GM19035 (cell line): ENCODE measurements at regions not wholly inside any gene's neighbourhood (a gene's known extent, or its start where the extent isn't known, plus 50 kb on each side); places are given as distances from the start of the nearest gene placed in this dataset.
"Not testable (repeated sequence)": the region's sequence is repeated elsewhere in the genome, so short reads cannot be mapped to it uniquely, and the experiment has no call there.

Experiments
- ATAC-seq: cut with Tn5 transposase; IDR thresholded peaks from one replicate; pipeline ENCODE4 v1.9.1; 2021; ENCODE audit not compliant: unreplicated experiment

DNA sequence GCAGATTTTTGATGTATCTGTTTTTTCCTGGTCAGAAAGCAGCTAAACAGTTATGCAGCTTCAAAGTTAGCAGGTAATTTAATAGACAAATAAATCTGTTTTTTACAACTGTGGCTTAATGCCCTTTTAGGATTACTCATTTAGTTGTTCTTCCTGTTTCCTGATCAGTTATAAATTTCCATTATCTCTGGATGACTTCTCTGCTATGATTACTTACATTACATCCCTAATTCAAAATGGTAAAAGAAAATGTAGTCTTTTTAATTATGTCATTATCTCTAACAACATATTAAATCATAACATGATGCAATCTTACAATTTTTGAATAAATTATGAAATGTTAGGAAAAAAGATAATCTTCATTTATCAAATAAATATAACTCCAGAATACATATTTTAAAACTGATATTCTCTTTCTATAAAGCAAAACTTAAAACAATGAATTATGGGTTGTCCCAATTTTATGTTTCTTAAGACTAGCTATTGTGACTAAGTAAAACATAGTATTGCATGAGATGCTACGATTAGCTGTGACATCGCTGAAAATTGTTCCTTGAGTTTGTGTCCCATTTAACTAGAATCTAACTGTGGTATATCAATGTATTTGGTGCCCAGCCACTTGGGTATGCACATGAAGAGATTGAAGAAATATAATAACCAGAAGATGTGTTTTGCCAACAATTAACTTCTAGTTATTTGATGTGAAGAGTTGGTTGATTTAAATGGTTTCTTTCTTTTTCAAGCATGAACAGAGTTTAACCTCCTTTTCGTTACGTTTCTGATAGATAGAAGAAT lies 605.3 kb upstream of the SPRY2 start:
- ATAC-seq = no peak

DNA sequence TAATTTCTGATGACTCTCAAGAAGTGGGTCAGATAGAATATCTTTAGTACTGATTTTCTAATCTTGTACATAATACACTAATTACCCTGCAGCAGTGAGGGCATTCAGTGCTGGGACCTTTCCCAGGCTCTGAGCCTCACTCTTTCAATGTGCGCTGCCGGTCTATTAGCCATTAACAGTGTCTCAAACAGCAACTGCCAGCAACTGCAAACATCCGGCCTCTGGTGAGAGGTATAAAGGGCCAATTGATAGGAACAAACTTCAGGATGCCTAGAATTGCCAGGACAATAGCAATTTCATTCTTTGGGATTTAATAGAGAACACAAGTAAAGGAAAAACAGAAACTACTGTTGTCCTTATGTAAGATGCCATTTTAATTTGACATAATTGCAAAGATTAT lies 604.4 kb upstream of the SPRY2 start:
- no peak for ATAC-seq

GRCh38 chr13:80939581-80939980 lies 598.7 kb upstream of the SPRY2 start:
- ATAC-seq = no peak

DNA sequence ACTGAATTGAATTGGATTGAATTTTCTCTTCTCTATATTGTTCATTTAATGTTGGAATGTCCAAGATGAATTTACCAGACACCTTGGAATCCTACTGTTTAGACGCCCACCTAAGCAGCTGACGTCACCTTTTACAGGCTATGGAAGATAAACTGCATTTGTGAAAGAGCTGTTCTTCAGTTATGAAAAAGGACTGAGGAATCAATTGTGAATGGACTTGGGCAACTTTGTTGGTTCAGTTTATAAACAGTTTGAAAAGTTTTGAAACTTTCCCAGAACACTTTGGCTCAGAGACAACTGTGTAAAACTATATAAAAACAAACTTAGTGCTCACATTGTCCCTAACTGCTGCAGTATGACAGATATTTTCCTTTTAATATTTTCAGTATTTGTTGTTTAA lies 590.8 kb upstream of the SPRY2 start:
- no peak for ATAC-seq

GRCh38 chr13:80931118-80931517 lies 590.2 kb upstream of the SPRY2 start:
- ATAC-seq = no peak

DNA sequence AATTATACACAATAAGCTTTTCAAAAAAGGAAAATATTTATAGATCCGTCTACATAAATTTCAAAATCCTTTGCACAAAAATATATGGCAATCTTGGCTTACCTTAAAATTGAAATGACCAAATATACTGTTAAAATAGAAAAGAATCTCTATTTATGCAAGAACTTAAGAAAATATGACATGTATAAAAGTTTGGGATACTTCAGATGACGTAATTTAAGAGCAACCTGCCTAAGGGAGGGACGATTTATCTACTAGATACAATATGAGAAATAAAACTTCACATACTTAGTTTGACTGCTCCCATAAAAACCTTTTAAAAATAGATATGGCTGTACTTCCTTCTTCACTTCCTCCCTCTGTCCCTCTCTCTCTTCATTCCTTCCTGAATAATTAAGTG lies 587.3 kb upstream of the SPRY2 start:
- no peak for ATAC-seq

DNA sequence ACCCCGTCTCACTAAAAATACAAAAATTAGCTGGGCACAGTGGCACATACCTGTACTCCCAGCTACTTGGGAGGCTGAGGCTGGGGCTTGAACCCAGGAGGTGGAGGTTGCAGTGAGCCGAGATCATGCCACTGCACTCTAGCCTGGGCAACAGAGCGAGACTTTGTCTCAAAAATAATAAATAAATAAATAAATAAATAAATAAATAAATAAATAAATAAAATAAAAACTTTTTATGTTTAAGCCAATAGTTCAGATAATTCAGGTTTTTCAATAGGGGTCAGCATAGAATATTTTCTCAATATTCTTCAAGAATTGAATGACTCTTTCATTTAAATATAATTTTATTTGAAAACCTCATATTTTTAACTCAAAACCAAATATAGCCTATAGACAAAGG lies 585.1 kb upstream of the SPRY2 start:
- ATAC-seq = not testable (repeated sequence)

- ATAC-seq = no peak
Observed at GRCh38 chr13:80924596-80924995, 583.7 kb upstream of the SPRY2 start.

DNA sequence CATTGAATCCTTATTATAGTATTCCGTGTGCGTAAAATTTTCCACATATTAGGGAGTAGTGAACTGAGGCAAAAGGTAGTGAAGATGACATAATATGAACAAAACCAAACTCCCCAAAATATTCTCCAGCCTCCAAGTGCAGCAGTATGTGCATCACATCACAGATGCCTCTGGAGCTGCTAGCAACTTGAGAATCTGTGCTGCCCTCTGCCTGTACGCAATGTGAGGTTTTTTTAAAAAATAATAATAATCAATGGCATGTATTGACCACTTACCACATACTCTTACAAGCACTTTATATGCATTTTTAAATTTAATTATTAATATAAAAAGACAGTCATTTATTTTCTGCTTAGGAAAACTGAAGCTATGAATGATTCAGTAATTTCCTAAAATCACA lies 583.0 kb upstream of the SPRY2 start:
- no peak for ATAC-seq

GRCh38 chr13:80921971-80922370 lies 581.0 kb upstream of the SPRY2 start:
- no peak for ATAC-seq

DNA sequence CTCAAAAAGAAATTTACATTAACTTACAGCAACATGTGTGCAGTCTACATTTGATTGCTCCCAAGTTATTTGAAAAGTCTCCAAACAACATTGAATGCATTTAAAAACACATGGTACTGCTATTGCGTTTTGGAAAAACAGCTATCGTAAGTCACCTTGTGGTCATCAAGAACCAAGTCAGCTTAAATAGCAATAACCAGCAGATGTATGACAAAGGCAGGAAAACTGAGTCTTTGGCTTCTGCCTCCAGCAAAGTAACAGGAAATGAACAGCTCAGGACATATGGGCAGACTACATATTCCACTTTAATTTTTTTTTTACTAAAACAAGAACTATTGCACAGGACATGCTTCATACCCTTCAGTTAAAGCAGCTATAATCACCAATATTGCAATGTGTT lies 580.6 kb upstream of the SPRY2 start:
- ATAC-seq = no peak

DNA sequence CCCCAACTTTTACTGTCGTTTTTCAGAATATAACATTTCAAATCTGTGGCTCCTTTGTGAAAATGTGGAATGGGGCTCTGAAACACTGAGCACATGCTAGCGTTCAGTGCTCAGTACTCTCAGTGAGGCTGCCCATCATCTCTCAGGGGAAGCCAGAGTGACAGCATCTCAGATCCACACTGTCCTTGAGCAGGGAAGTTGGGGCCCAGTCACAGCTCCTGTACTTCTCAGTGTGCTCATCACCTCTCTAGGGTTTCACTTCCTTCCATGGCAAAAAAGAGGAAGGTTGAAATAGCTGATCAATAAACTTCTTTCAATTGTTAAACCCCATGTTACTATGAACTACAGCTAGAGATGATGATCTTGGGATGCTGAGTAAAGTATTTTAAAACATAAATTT lies 565.9 kb upstream of the SPRY2 start:
- no peak for ATAC-seq

DNA sequence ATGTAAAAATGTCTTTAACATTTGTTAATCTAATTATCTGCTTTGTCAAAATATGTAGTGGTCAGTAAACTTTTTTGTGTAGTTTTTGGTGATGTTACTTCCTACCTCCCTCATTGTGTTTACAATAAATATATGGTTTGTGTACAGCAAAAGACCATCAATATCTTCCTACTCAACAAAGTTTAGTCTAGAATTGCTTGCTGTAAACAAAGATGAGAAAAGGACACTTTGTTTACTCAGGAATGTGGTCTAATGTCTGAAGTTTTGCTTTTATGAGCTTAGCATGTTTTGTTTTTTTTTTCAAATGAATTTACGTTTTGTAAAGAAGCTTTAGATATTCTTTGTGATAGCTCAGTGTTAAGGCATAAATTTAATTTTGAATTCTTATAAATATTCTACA lies 563.5 kb upstream of the SPRY2 start:
- no peak for ATAC-seq

- ATAC-seq = no peak
Observed at GRCh38 chr13:80903911-80904310, 563.0 kb upstream of the SPRY2 start.

DNA sequence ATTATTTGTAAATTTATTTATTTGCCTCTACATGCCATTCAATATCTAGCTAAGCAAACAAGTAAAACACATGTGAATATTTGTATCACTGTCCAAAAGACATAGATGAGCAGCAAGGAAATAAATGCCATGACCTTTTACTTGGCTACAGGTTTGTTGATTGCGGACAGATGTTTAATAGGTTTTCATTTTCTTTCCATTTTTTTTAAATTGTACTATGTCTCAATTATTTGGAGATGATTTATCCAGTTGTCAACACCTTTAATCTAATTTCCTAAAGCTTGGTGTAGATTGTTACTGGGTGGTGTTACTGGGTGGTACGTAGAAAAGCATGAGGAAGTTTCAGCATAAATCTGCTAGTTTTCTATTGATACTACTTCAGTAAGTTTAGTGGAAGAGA lies 560.6 kb upstream of the SPRY2 start:
- ATAC-seq = no peak

- ATAC-seq = no peak
Observed at GRCh38 chr13:80901111-80901510, 560.2 kb upstream of the SPRY2 start.

DNA sequence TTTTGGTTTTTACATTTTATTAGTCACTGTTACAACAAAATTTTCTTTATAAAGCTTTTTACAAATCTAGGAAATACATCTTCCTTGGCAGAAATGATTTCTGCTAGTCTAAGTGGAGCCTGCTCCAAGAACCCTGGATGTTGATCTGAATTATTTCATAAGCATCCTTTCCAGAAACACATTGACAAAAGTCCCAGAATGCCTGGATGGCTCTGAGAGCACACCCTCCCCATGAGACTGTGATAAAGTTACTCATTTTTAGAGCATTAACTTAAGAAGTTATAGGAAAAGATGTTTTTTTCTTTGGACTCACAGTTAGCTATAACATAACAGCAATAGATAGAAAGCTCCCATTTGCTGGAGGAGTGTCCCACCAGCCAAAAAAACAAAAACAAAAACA lies 559.6 kb upstream of the SPRY2 start:
- no peak for ATAC-seq

- ATAC-seq = not testable (repeated sequence)
Observed at GRCh38 chr13:80897641-80898040, 556.7 kb upstream of the SPRY2 start.

- no peak for ATAC-seq
Observed at GRCh38 chr13:80894917-80895316, 554.0 kb upstream of the SPRY2 start.

GRCh38 chr13:80889829-80890228 lies 548.9 kb upstream of the SPRY2 start:
- no peak for ATAC-seq

DNA sequence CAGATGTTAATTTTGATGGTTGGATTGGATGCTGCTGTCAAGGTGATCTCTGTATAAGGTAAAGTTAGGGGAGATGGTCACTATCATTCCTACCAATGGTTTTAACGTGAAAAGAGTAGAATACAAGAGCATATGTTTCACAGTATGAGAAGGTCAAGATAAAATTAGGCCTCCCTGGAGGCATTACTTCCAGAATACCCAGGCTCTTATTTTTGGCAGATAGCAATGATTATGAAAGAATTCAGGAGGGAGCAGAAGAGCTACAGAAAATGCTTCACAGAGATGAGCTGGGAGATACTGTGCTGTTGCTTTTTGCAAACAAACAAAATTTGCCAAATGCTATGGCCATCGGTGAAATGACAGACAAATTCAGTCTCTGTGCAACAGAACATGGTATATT lies 547.5 kb upstream of the SPRY2 start:
- ATAC-seq = no peak

DNA sequence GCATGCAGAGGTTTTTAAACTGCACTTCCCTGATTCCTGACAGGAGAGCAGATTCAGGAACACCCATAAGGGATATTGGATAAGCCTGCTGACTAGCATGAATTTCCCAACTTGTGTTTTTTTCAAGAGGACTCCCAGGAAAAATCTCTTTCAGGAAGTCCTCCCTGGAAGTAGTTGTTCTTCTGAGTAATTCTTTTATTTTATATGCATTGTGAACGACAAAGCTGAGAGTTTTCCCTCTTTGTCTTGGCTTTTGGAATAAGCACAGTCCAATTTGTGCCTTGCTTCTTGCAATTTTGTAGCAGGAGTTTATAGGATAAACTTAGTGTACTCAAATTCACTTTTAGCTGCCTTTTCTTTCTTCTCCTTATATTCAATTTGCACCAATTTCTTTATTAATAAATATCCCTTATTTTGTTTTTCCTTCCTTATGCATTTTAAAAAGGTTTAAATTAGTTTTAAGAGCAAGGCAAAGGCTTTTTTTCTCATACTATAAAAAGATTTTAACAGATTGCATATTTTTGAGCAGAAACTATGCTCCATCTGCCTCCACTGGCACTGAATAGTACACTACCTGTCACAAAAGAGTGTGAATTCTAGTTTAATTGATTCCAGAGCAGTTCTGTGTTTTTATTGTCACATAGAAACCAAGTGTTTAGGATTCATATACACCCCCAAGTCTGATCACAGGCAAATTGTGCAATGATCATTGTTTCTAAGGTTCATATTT lies 543.3 kb upstream of the SPRY2 start:
- no peak for ATAC-seq

- no peak for ATAC-seq
Observed at GRCh38 chr13:80883545-80883944, 542.6 kb upstream of the SPRY2 start.
